ENCODE measurements at regions not wholly inside any gene's neighbourhood (a gene's known extent, or its start where the extent isn't known, plus 50 kb on each side); places are given as distances from the start of the nearest gene placed in this dataset.

GRCh38 chr12:97181571-97182265 is 274.7 kb downstream of the NEDD1 start:
- Mint-ChIP-seq H3K4me1 (no peaks in the 10 kb centered on the region), H3K27ac (no peak overlapping the region), H3K36me3 (ENCODE audit: low read depth) (no peaks in the 10 kb centered on the region), H3K4me3 (no peak overlapping the region), H3K9me3 (no peaks in the 10 kb centered on the region), H3K27me3 (peaks cover 8% of the 10 kb centered on the region)
- ATAC-seq (no peak), DNase-seq (no peak)

GRCh38 chr12:97182769-97183168 is 275.7 kb downstream of the NEDD1 start:
- no peaks in the 10 kb centered on the region for H3K4me1 Mint-ChIP-seq
- H3K27ac Mint-ChIP-seq = no peak overlapping the region
- H3K27me3 Mint-ChIP-seq = peaks cover 8% of the 10 kb centered on the region
- no peaks in the 10 kb centered on the region for H3K9me3 Mint-ChIP-seq
- no peaks in the 10 kb centered on the region for H3K36me3 Mint-ChIP-seq (ENCODE audit: low read depth)
- DNase-seq = no peak
- H3K4me3 Mint-ChIP-seq = no peak overlapping the region
- ATAC-seq = no peak

- Mint-ChIP-seq H3K36me3 (ENCODE audit: low read depth) (no peaks in the 10 kb centered on the region), H3K27ac (no peak overlapping the region), H3K4me1 (no peaks in the 10 kb centered on the region), H3K4me3 (no peak overlapping the region), H3K27me3 (peaks cover 8% of the 10 kb centered on the region), H3K9me3 (no peaks in the 10 kb centered on the region)
- DNase-seq = no peak
- ATAC-seq = no peak
These were observed 277.2 kb downstream of the NEDD1 start for GRCh38 chr12:97184127-97184773.

- DNase-seq = no peak
- H3K9me3 Mint-ChIP-seq = peaks cover 4% of the 10 kb centered on the region
- H3K36me3 Mint-ChIP-seq (ENCODE audit: low read depth) = no peaks in the 10 kb centered on the region
- H3K4me1 Mint-ChIP-seq = no peaks in the 10 kb centered on the region
- ATAC-seq = no peak
- no peak overlapping the region for H3K4me3 Mint-ChIP-seq
- H3K27me3 Mint-ChIP-seq = peaks cover 8% of the 10 kb centered on the region
- no peak overlapping the region for H3K27ac Mint-ChIP-seq
These were observed 277.0 kb upstream of the RMST start for GRCh38 chr12:97185567-97185966.

- H3K36me3 Mint-ChIP-seq (ENCODE audit: low read depth) = no peaks in the 10 kb centered on the region
- no peak for ATAC-seq
- H3K4me1 Mint-ChIP-seq = no peaks in the 10 kb centered on the region
- H3K4me3 Mint-ChIP-seq = no peak overlapping the region
- H3K27ac Mint-ChIP-seq = no peak overlapping the region
- no peak for DNase-seq
- H3K27me3 Mint-ChIP-seq = no peaks in the 10 kb centered on the region
- H3K9me3 Mint-ChIP-seq = peaks cover 9% of the 10 kb centered on the region
These were observed 268.1 kb upstream of the RMST start for GRCh38 chr12:97194546-97194945.

- Mint-ChIP-seq H3K4me3 (no peak overlapping the region), H3K9me3 (no peaks in the 10 kb centered on the region)
These were observed 262.4 kb upstream of the RMST start for GRCh38 chr12:97200181-97200580.

GRCh38 chr12:97203408-97203807 is 259.2 kb upstream of the RMST start:
- Mint-ChIP-seq H3K36me3 (ENCODE audit: low read depth) (no peaks in the 10 kb centered on the region), H3K4me1 (no peaks in the 10 kb centered on the region)

More at GRCh38 chr12:97200181-97200580, 262.4 kb upstream of the RMST start:
- H3K4me1 Mint-ChIP-seq = no peaks in the 10 kb centered on the region
- ATAC-seq (no peak), DNase-seq (no peak)
- no peak overlapping the region for H3K27ac Mint-ChIP-seq
- peaks cover 5% of the 10 kb centered on the region for H3K27me3 Mint-ChIP-seq
- H3K36me3 Mint-ChIP-seq (ENCODE audit: low read depth) = no peaks in the 10 kb centered on the region

GRCh38 chr12:97209997-97210396 is 252.6 kb upstream of the RMST start:
- ATAC-seq (no peak), DNase-seq (no peak)
- H3K4me3 Mint-ChIP-seq = no peak overlapping the region
- no peak overlapping the region for H3K27ac Mint-ChIP-seq
- no peaks in the 10 kb centered on the region for H3K4me1 Mint-ChIP-seq
- peaks cover 8% of the 10 kb centered on the region for H3K9me3 Mint-ChIP-seq
- H3K27me3 Mint-ChIP-seq = no peaks in the 10 kb centered on the region
- no peaks in the 10 kb centered on the region for H3K36me3 Mint-ChIP-seq (ENCODE audit: low read depth)

More at GRCh38 chr12:97203408-97203807, 259.2 kb upstream of the RMST start:
- ATAC-seq = no peak
- Mint-ChIP-seq H3K27ac (no peak overlapping the region), H3K9me3 (peaks cover 8% of the 10 kb centered on the region), H3K27me3 (peaks cover 5% of the 10 kb centered on the region), H3K4me3 (no peak overlapping the region)
- no peak for DNase-seq

- no peaks in the 10 kb centered on the region for H3K4me1 Mint-ChIP-seq
- H3K9me3 Mint-ChIP-seq = peaks cover 4% of the 10 kb centered on the region
These were observed 251.1 kb upstream of the RMST start for GRCh38 chr12:97211416-97211930.

GRCh38 chr12:97216848-97217247 is 245.8 kb upstream of the RMST start:
- no peak for DNase-seq
- no peaks in the 10 kb centered on the region for H3K27me3 Mint-ChIP-seq
- H3K27ac Mint-ChIP-seq = no peak overlapping the region
- no peaks in the 10 kb centered on the region for H3K36me3 Mint-ChIP-seq (ENCODE audit: low read depth)
- H3K4me1 Mint-ChIP-seq = no peaks in the 10 kb centered on the region
- ATAC-seq = no peak
- no peak overlapping the region for H3K4me3 Mint-ChIP-seq
- H3K9me3 Mint-ChIP-seq = no peaks in the 10 kb centered on the region

More at GRCh38 chr12:97211416-97211930, 251.1 kb upstream of the RMST start:
- no peak overlapping the region for H3K4me3 Mint-ChIP-seq
- ATAC-seq (no peak), DNase-seq (no peak)
- no peaks in the 10 kb centered on the region for H3K36me3 Mint-ChIP-seq (ENCODE audit: low read depth)
- H3K27ac Mint-ChIP-seq = no peak overlapping the region
- H3K27me3 Mint-ChIP-seq = no peaks in the 10 kb centered on the region

GRCh38 chr12:97222391-97222790 is 240.2 kb upstream of the RMST start:
- DNase-seq (no peak), ATAC-seq (no peak)
- H3K27ac Mint-ChIP-seq = no peak overlapping the region
- no peaks in the 10 kb centered on the region for H3K4me1 Mint-ChIP-seq
- no peaks in the 10 kb centered on the region for H3K27me3 Mint-ChIP-seq
- no peak overlapping the region for H3K4me3 Mint-ChIP-seq
- H3K36me3 Mint-ChIP-seq (ENCODE audit: low read depth) = no peaks in the 10 kb centered on the region
- no peaks in the 10 kb centered on the region for H3K9me3 Mint-ChIP-seq

GRCh38 chr12:97223419-97223818 is 239.2 kb upstream of the RMST start:
- no peaks in the 10 kb centered on the region for H3K27me3 Mint-ChIP-seq
- no peaks in the 10 kb centered on the region for H3K36me3 Mint-ChIP-seq (ENCODE audit: low read depth)
- H3K9me3 Mint-ChIP-seq = peaks cover 2% of the 10 kb centered on the region
- no peaks in the 10 kb centered on the region for H3K4me1 Mint-ChIP-seq
- H3K27ac Mint-ChIP-seq = no peak overlapping the region
- DNase-seq = no peak
- H3K4me3 Mint-ChIP-seq = no peak overlapping the region
- no peak for ATAC-seq

- no peak overlapping the region for H3K27ac Mint-ChIP-seq
- peaks cover 8% of the 10 kb centered on the region for H3K9me3 Mint-ChIP-seq
- ATAC-seq = no peak
- no peaks in the 10 kb centered on the region for H3K4me1 Mint-ChIP-seq
- no peak overlapping the region for H3K4me3 Mint-ChIP-seq
- DNase-seq = no peak
- H3K36me3 Mint-ChIP-seq (ENCODE audit: low read depth) = no peaks in the 10 kb centered on the region
- H3K27me3 Mint-ChIP-seq = no peaks in the 10 kb centered on the region
These were observed 233.6 kb upstream of the RMST start for GRCh38 chr12:97229004-97229403.

GRCh38 chr12:97235102-97235501 is 227.5 kb upstream of the RMST start:
- ATAC-seq (no peak), DNase-seq (no peak)
- Mint-ChIP-seq H3K9me3 (no peaks in the 10 kb centered on the region), H3K27ac (no peak overlapping the region), H3K4me1 (no peaks in the 10 kb centered on the region), H3K4me3 (no peak overlapping the region), H3K27me3 (no peaks in the 10 kb centered on the region), H3K36me3 (ENCODE audit: low read depth) (no peaks in the 10 kb centered on the region)

GRCh38 chr12:97246368-97246767 is 216.2 kb upstream of the RMST start:
- Mint-ChIP-seq H3K4me3 (no peak overlapping the region), H3K36me3 (ENCODE audit: low read depth) (no peaks in the 10 kb centered on the region), H3K9me3 (no peaks in the 10 kb centered on the region), H3K4me1 (no peaks in the 10 kb centered on the region), H3K27ac (no peak overlapping the region), H3K27me3 (peaks cover 4% of the 10 kb centered on the region)
- DNase-seq (no peak), ATAC-seq (no peak)
